RPMI7951 (cell line): ENCODE measurements at regions not wholly inside any gene's neighbourhood (a gene's known extent, or its start where the extent isn't known, plus 50 kb on each side); places are given as distances from the start of the nearest gene placed in this dataset.
A peak's percentile ranks its signal among the peaks of the same experiment; 100 is the strongest.

Experiments used
- DNase-seq: peaks from one replicate; pipeline ENCODE4 v3.0.0-alpha.2; 2012; ENCODE audit warnings: low read depth

- DNase-seq = no peak
Observed at GRCh38 chr4:38560768-38561558, 103.0 kb upstream of the KLF3 start.

GRCh38 chr4:38562751-38563198 lies 101.2 kb upstream of the KLF3 start:
- DNase-seq = no peak

GRCh38 chr4:38563707-38564495 lies 100.1 kb upstream of the KLF3 start:
- DNase-seq = no peak

- DNase-seq = no peak
Observed at GRCh38 chr4:38565271-38566199, 98.5 kb upstream of the KLF3 start.

- no peak for DNase-seq
Observed at GRCh38 chr4:38566806-38567398, 97.1 kb upstream of the KLF3 start.

GRCh38 chr4:38567457-38567856 lies 96.5 kb upstream of the KLF3 start:
- no peak for DNase-seq

- DNase-seq = no peak
Observed at GRCh38 chr4:38568768-38569167, 95.2 kb upstream of the KLF3 start.

GRCh38 chr4:38570647-38571276 lies 93.2 kb upstream of the KLF3 start:
- DNase-seq = no peak

- no peak for DNase-seq
Observed at GRCh38 chr4:38572793-38573192, 91.2 kb upstream of the KLF3 start.

- no peak for DNase-seq
Observed at GRCh38 chr4:38574559-38575333, 89.3 kb upstream of the KLF3 start.

GRCh38 chr4:38576767-38577166 lies 87.2 kb upstream of the KLF3 start:
- no peak for DNase-seq

- DNase-seq = no peak
Observed at GRCh38 chr4:38577462-38577861, 86.5 kb upstream of the KLF3 start.

- no peak for DNase-seq
Observed at GRCh38 chr4:38581426-38582106, 82.4 kb upstream of the KLF3 start.

GRCh38 chr4:38582445-38582844 lies 81.6 kb upstream of the KLF3 start:
- no peak for DNase-seq

GRCh38 chr4:38582889-38583470 lies 81.0 kb upstream of the KLF3 start:
- peak; percentile 14 for DNase-seq

GRCh38 chr4:38585871-38586270 lies 78.1 kb upstream of the KLF3 start:
- no peak for DNase-seq

- no peak for DNase-seq
Observed at GRCh38 chr4:38587106-38587505, 76.9 kb upstream of the KLF3 start.

GRCh38 chr4:38590046-38590445 lies 74.0 kb upstream of the KLF3 start:
- DNase-seq = peak; percentile 41

GRCh38 chr4:38591617-38592337 lies 72.2 kb upstream of the KLF3 start:
- DNase-seq = no peak
